Stimulated activated CD8-positive, alpha-beta memory T cell treated with anti-CD3 and anti-CD28 coated beads, Interleukin-2, amount 100 ng/mL, for 1 hour (primary cell): ENCODE measurements at regions not wholly inside any gene's neighbourhood (a gene's known extent, or its start where the extent isn't known, plus 50 kb on each side); places are given as distances from the start of the nearest gene placed in this dataset.
"Not testable (repeated sequence)": the region's sequence is repeated elsewhere in the genome, so short reads cannot be mapped to it uniquely, and the experiment has no call there.

Experiments used
- DNase-seq, 2 donors: peaks; one replicate each; pipeline ENCODE4 v3.0.0-alpha.2; 2020; ENCODE audit warnings: low read depth in 2 of 2

GRCh38 chr20:16864069-16864468, 115.9 kb downstream of the OTOR start:
- no peak for DNase-seq

DNA sequence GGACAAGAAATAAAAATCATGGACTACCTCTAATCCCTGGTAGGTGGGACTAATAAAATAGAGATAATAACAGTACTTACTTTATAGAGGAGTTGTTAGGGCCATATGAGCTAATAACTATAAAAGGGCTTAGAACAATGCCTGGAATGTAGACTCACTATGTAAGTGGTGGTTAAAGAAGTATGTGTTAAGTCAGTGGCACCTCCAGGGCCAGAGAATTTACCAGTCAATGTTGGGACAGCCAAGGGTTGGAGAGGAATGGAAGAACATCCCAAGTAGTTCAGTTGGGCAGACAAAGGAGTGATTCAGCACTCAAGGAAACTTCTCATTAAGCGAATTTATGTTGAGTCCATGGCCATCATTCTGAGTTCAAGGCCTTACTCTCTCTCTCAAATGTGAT, 116.8 kb downstream of the OTOR start:
- no peak for DNase-seq

DNA sequence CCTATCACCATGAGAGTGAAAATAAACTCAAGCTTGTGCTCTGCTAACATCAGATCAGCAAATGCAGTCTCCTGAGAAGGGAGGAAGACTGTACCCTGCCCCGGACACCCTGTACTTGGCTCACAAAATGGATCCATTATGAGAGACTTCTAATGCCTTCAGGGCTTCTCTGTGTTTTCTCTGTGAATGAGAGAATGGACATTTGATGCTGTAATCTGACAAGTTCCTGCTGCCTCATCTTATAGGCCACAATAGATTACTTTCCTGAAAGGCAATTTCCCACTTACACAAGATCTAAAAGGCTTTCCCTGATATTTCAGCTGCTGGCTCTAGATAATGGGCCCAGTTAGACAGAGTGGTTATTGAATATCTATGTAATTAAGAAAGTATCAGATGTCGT, 117.2 kb downstream of the OTOR start:
- no peak for DNase-seq

DNA sequence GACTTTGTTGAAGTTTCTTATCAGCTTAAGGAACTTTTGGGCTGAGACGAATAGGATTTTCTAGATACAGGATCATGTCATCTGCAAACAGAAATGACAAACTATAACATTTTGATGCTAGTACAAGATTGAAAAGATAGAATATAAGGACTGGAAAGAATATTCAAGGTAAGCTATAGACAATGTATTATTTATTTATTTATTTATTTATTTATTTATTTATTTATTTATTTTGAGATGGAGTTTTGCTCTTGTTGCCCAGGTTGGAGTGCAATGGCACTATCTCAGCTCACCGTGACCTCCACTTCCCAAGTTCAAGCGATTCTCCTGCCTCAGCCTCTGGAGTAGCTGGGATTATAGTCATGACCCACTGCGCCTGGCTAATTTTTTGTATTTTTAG, 125.0 kb downstream of the OTOR start:
- not testable (repeated sequence) for DNase-seq

- no peak for DNase-seq
Observed at GRCh38 chr20:16877053-16877554, 128.9 kb downstream of the OTOR start.

DNA sequence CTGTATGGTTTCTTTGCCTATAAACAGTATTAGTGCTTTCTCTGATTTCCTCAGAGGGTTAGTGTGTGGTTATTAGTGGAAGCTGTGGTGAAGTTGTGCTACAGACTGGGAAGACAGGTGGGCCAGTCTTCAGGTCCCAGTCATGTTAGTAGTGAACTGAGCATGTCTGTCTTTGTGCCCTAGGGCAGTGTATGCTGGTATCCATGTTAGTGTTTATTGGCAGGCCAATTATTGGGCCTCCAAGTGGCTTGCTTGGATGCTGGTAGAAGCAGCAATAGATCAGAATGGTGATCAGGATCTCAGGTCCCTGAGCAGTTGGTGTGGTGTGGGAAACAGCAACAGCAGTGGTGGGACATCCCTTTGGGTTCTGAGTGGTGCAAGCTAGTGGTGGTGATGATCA, 137.6 kb downstream of the OTOR start:
- DNase-seq: no peak

- DNase-seq: no peak
Observed at GRCh38 chr20:16898433-16898832, 150.3 kb downstream of the OTOR start.

- no peak for DNase-seq
Observed at GRCh38 chr20:16902662-16903061, 154.5 kb downstream of the OTOR start.

DNA sequence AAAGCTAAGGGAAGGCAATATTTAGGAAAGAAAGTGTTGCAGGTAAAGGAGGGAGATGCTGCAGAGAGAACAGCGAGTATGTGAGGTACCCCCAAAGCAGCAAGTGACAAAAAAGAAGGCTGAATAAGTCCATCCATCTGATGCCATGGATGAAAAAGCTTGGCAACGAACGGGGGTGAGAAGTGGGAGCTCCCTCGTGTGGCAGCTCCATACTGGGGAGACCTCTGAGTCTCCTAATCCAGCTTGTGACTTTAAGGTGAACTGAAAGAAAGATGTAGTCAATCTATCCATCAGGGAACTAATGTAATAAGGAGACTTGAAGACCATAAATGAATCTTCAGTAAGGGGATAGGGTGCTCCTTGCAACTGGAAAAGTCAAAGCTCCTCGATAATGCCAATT, 156.6 kb downstream of the OTOR start:
- DNase-seq: no peak

DNA sequence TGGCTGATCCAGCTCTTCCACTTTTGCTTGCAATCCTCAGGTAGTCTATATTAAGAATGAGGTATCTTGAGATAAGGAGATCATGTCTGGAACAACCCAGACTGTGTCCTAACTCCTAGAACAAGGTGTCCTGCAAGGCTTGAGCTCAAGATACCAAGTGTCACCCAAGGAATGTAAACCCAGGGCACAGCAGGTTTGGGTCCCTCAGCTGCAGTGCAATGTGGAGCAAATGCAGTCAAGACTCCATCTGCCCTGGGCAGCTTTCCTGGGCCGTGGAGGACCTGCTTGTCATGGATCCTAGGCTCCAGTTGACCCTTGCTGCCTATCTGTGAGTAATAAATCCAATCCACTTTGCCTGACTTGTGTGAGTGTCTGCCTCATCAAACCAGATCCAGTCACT, 166.1 kb downstream of the OTOR start:
- DNase-seq: no peak

GRCh38 chr20:16916165-16916564, 168.0 kb downstream of the OTOR start:
- no peak for DNase-seq

DNA sequence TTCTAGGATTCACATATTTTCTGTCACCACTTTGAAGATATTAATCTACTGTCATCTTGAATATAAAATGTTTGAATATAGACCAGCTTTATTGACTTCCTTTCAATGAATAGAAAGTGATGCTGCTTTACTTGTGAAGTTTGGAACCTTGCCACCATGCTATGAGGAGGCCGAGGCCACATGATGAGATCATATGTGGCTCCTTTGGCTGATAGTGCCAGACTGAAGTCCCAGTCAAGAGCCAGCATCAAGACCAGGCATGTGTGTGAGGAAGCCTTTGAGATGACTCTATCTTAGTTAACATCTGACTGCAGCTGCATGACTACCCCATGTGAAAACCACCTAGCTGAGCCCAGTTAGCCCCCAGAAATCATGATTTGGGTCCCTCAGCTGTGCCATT, 169.5 kb downstream of the OTOR start:
- DNase-seq: no peak

- no peak for DNase-seq
Observed at GRCh38 chr20:16918366-16918765, 170.2 kb downstream of the OTOR start.

- no peak for DNase-seq
Observed at GRCh38 chr20:16919841-16920240, 171.7 kb downstream of the OTOR start.

GRCh38 chr20:16922834-16923233, 174.7 kb downstream of the OTOR start:
- DNase-seq: no peak

- DNase-seq: no peak
Observed at GRCh38 chr20:16926626-16927430, 178.7 kb downstream of the OTOR start.

DNA sequence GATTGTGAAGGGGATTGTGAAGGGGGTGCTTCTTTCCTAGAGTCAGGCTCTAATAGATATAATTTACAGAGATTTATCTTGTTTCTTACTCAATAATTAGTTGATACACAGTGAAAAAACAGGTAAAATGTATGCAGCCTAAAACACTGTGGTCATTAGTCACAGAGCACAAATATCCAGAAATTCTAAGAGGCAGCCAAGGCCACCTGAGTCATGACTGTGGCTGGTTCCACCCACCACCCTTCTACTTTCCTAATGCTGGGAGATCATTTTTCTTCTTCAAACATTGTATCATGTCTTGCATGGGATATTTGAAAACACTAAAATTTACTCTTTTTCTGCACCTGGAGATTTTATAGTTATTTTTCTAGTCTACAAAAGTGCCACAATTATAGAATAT, 181.6 kb downstream of the OTOR start:
- no peak for DNase-seq

DNA sequence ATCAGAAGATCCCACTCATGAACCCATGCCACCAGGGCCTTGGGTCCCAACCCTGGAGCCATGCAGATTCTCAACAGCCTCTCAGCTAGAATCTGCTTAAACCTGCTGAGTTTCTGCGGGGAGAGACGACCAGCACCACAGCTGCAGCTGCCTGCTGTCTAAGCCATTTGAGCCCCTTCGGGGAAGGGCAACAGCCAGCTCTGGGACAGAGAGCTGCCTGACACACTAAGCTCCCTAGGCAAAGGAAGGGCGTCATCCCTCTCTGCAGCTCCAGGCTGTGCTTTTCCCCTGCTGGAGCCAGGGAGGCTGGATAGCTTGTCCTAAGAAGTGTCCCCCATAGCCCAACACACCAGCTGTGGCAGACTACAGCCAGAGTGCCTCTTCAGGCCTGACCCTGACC, 182.5 kb downstream of the OTOR start:
- no peak for DNase-seq

- DNase-seq: no peak
Observed at GRCh38 chr20:16939051-16939450, 190.9 kb downstream of the OTOR start.

- DNase-seq: no peak
Observed at GRCh38 chr20:16940701-16941100, 192.5 kb downstream of the OTOR start.

- no peak for DNase-seq
Observed at GRCh38 chr20:16942051-16942450, 193.9 kb downstream of the OTOR start.

DNA sequence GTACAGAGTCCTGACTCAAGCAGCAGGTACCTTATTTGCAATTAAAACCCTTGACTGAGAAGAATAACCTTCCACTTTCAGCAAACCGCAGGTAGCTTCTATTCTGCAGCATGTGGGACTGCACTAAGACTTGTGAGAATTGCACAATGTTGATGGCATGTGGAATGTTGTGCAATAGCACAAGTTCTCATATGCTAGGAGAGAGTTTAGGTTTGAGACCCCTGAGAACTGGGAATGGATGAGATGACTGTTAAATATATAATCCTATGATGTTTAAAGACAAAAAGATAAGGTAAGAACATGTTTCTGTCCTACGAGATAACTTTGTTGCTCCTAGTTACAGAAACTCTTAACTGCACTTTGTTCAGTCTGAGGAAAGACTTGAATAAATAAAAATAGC, 194.6 kb downstream of the OTOR start:
- DNase-seq: no peak

GRCh38 chr20:16944745-16945144, 196.6 kb downstream of the OTOR start:
- DNase-seq: no peak

- no peak for DNase-seq
Observed at GRCh38 chr20:16945619-16946018, 197.5 kb downstream of the OTOR start.
